MM.1S (cell line): ENCODE measurements at regions not wholly inside any gene's neighbourhood (a gene's known extent, or its start where the extent isn't known, plus 50 kb on each side); places are given as distances from the start of the nearest gene placed in this dataset.
A peak's percentile ranks its signal among the peaks of the same experiment; 100 is the strongest.

Experiments
- DNase-seq: peaks from one replicate; pipeline ENCODE4 v3.0.0-alpha.2; 2015
- H2AFZ ChIP-seq: fragments of 300-600 bp; sonication (generic); 2 replicates; pipeline ENCODE4 v1.6.0; 2016; ENCODE audit warnings: antibody characterized with exemption, low read length
- H3F3A ChIP-seq: fragments of 300-600 bp; sonication (generic); 2 replicates; pipeline ENCODE4 v1.6.1; 2016; ENCODE audit warnings: mild to moderate bottlenecking, antibody characterized with exemption, low read length, moderate library complexity, mixed read lengths; ENCODE audit not compliant: insufficient read depth
- H3K27ac ChIP-seq: fragments of 300-600 bp; sonication (generic); 2 replicates; pipeline ENCODE4 v1.5.1; 2016; ENCODE audit warnings: mild to moderate bottlenecking, low read length
- H3K27me3 ChIP-seq: fragments of 300-600 bp; sonication (generic); replicated peaks from 2 replicates; pipeline ENCODE4 v1.6.0; 2016; ENCODE audit warnings: low read length; ENCODE audit not compliant: insufficient read depth
- H3K36me3 ChIP-seq: fragments of 300-600 bp; sonication (generic); replicated peaks from 2 replicates; pipeline ENCODE4 v1.6.1; 2016; ENCODE audit warnings: mild to moderate bottlenecking, low read length, mixed read lengths; ENCODE audit not compliant: insufficient read depth
- H3K4me1 ChIP-seq: fragments of 300-600 bp; sonication (generic); 2 replicates; pipeline ENCODE4 v1.6.1; 2016; ENCODE audit warnings: low read length, mixed read lengths
- H3K4me2 ChIP-seq: fragments of 300-600 bp; sonication (generic); 2 replicates; pipeline ENCODE4 v1.6.0; 2016; ENCODE audit warnings: low read depth, low read length
- H3K4me3 ChIP-seq: fragments of 300-600 bp; sonication (generic); 2 replicates; pipeline ENCODE4 v1.5.1; 2016; ENCODE audit warnings: low read length, mixed read lengths
- H3K79me2 ChIP-seq: fragments of 300-600 bp; sonication (generic); 2 replicates; pipeline ENCODE4 v1.6.1; 2016; ENCODE audit warnings: mixed run types, low read length, mixed read lengths
- H3K9ac ChIP-seq: fragments of 300-600 bp; sonication (generic); 2 replicates; pipeline ENCODE4 v1.6.1; 2016; ENCODE audit warnings: low read length, mixed read lengths
- H3K9me2 ChIP-seq: fragments of 300-600 bp; sonication (generic); replicated peaks from 2 replicates; pipeline ENCODE4 v1.6.1; 2016; ENCODE audit warnings: mild to moderate bottlenecking, low read length, mixed read lengths; ENCODE audit not compliant: insufficient read depth
- H3K9me3 ChIP-seq: fragments of 300-600 bp; sonication (generic); replicated peaks from 2 replicates; pipeline ENCODE4 v1.6.1; 2016; ENCODE audit warnings: mild to moderate bottlenecking, low read length, mixed read lengths; ENCODE audit not compliant: insufficient read depth
- H4K20me1 ChIP-seq: fragments of 300-600 bp; sonication (generic); 2 replicates; pipeline ENCODE4 v1.6.1; 2016; ENCODE audit warnings: mild to moderate bottlenecking, low read length, moderate library complexity, mixed read lengths; ENCODE audit not compliant: insufficient read depth
- EZH2 ChIP-seq: fragments of 300-600 bp; sonication (generic); optimal IDR thresholded peaks from 2 replicates; pipeline ENCODE3; 2017; ENCODE audit warnings: low read depth, mild to moderate bottlenecking, antibody characterized with exemption, low read length, mixed read lengths
- EZH2phosphoT487 ChIP-seq: fragments of 300-600 bp; sonication (generic); IDR thresholded peaks from 2 replicates; pipeline ENCODE4 v1.6.1; 2018; ENCODE audit warnings: antibody characterized with exemption, low read length
- TF ChIP-seq, protein P1 (sequence below): fragments of 300-600 bp; sonication (generic); IDR thresholded peaks from 2 replicates; pipeline ENCODE4 v1.5.1; 2016; ENCODE audit warnings: antibody characterized with exemption, low read length, mixed read lengths

DNA sequence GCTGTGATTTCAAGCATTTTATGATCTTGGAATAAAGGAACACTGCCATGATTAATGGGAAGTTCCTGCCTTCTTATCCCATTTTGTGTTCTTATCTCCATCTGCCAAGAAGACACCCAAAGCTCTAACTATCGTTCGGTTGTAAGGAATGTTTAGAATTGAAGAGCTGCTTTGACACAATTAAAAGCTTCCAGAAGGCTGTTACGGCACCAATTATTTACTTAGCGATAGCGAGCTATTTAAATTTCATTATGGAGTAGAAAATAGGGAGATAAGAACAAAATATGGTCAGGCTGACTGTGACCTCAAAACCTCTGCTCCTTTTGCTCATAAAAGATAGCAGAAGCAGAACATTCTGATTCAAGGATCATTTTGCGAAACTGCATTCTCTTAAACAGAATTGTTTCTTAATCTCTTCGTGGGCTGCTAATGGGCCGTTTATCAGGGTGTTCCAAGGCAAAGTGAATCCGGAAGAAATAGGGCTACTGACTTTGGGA, 101.6 kb downstream of the SLC4A3 start:
- H4K20me1 ChIP-seq: no peaks in the 10 kb centered on the region
- H3K27me3 ChIP-seq: no peaks in the 10 kb centered on the region
- no peaks in the 10 kb centered on the region for H3K79me2 ChIP-seq
- TF ChIP-seq EZH2phosphoT487 (no peak), EZH2 (no peak)
- TF ChIP-seq, protein P1, sequence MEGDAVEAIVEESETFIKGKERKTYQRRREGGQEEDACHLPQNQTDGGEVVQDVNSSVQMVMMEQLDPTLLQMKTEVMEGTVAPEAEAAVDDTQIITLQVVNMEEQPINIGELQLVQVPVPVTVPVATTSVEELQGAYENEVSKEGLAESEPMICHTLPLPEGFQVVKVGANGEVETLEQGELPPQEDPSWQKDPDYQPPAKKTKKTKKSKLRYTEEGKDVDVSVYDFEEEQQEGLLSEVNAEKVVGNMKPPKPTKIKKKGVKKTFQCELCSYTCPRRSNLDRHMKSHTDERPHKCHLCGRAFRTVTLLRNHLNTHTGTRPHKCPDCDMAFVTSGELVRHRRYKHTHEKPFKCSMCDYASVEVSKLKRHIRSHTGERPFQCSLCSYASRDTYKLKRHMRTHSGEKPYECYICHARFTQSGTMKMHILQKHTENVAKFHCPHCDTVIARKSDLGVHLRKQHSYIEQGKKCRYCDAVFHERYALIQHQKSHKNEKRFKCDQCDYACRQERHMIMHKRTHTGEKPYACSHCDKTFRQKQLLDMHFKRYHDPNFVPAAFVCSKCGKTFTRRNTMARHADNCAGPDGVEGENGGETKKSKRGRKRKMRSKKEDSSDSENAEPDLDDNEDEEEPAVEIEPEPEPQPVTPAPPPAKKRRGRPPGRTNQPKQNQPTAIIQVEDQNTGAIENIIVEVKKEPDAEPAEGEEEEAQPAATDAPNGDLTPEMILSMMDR: no peak
- no peak overlapping the region for H3K4me2 ChIP-seq
- H3K36me3 ChIP-seq: no peaks in the 10 kb centered on the region
- no peaks in the 10 kb centered on the region for H3F3A ChIP-seq
- H2AFZ ChIP-seq: no peak overlapping the region
- H3K9ac ChIP-seq: no peak overlapping the region
- no peaks in the 10 kb centered on the region for H3K9me2 ChIP-seq
- DNase-seq: no peak
- no peak overlapping the region for H3K27ac ChIP-seq
- H3K4me3 ChIP-seq: no peak overlapping the region
- no peaks in the 10 kb centered on the region for H3K4me1 ChIP-seq
- H3K9me3 ChIP-seq: no peaks in the 10 kb centered on the region

DNA sequence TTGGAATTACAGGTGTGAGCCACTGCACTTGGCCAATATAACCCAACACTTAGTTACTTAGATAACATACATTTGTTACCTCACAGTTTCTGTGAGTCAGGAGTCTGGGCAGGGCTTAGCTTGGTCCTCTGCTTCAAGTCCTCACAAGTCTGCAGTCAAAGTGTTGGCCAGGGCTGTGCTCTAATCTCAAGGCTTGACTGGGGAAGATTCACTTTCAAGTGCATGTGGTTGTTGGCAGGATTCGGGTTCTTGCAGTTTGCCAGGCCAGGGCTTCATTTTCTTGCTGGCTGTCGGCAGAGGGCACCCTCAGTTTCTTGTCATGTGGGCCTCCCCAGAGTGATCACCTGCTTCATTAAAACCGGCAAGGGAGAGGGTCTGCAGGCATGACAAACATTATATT, 103.7 kb downstream of the SLC4A3 start:
- no peak overlapping the region for H3K4me3 ChIP-seq
- no peaks in the 10 kb centered on the region for H3K9me3 ChIP-seq
- H3K9ac ChIP-seq: no peak overlapping the region
- H3F3A ChIP-seq: no peaks in the 10 kb centered on the region
- no peak for DNase-seq
- H3K4me2 ChIP-seq: no peak overlapping the region
- TF ChIP-seq, protein P1: peak; percentile 7; the same call in 1 of the 2 replicates
- TF ChIP-seq EZH2: no peak
- no peaks in the 10 kb centered on the region for H3K27me3 ChIP-seq
- no peaks in the 10 kb centered on the region for H3K79me2 ChIP-seq
- H2AFZ ChIP-seq: no peak overlapping the region
- no peaks in the 10 kb centered on the region for H3K36me3 ChIP-seq
- no peaks in the 10 kb centered on the region for H4K20me1 ChIP-seq
- H3K27ac ChIP-seq: no peak overlapping the region
- no peaks in the 10 kb centered on the region for H3K9me2 ChIP-seq
- H3K4me1 ChIP-seq: no peaks in the 10 kb centered on the region

DNA sequence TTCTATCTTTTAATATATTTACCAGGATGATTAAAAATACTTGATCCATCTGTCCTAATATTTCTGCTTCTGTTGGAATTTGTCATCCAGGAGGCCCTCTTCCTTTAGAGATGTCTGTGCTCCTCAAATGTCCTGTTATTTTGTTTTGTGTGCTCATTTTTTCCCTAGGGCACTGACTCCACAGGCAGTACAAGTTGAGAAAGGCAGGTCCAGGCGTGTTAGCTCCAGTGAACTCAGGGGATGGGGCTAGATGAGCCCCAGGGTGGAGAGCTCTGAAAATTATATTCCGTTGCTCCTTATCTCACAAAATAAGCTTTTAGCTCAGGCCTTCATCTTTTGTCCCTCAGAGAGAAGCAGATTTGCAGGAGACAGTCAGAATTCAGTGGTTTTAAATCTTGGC, 105.7 kb downstream of the SLC4A3 start:
- H3K79me2 ChIP-seq: no peaks in the 10 kb centered on the region
- no peaks in the 10 kb centered on the region for H3K9me2 ChIP-seq
- H4K20me1 ChIP-seq: no peaks in the 10 kb centered on the region
- DNase-seq: no peak
- TF ChIP-seq EZH2: no peak
- TF ChIP-seq, protein P1: no peak
- no peak for TF ChIP-seq EZH2phosphoT487
- H3F3A ChIP-seq: no peaks in the 10 kb centered on the region
- no peak overlapping the region for H3K9ac ChIP-seq
- no peaks in the 10 kb centered on the region for H3K36me3 ChIP-seq
- H3K4me3 ChIP-seq: no peak overlapping the region
- H3K27ac ChIP-seq: no peak overlapping the region
- H3K4me2 ChIP-seq: no peak overlapping the region
- no peaks in the 10 kb centered on the region for H3K4me1 ChIP-seq
- no peaks in the 10 kb centered on the region for H3K27me3 ChIP-seq
- H3K9me3 ChIP-seq: no peaks in the 10 kb centered on the region
- H2AFZ ChIP-seq: no peak overlapping the region

DNA sequence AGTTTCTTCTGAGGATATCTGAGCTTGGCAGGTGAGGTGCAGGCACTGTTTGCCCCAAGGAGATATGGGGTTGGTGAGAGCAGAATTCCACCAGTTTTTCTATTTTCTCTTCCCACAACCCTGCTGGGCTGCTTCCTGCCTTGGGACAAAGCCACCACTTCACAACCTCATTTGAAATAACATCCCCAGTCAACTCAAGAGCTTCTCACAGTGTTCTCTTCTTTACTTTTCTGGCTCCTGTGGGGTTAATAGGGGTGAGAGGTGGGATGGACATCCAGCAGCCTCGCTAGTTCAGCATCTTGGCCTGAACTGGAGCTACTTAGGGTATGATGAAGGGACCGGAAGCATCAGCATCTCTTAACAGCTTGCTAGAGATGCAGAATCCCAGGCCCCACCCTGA, 106.3 kb downstream of the SLC4A3 start:
- Histone ChIP-seq H3K27me3 (no peaks in the 10 kb centered on the region), H3K4me2 (no peak overlapping the region), H3K4me3 (no peak overlapping the region), H3F3A (no peaks in the 10 kb centered on the region), H3K4me1 (no peaks in the 10 kb centered on the region), H3K79me2 (no peaks in the 10 kb centered on the region), H4K20me1 (no peaks in the 10 kb centered on the region), H3K9me2 (no peaks in the 10 kb centered on the region), H3K36me3 (no peaks in the 10 kb centered on the region), H3K27ac (no peak overlapping the region), H3K9ac (no peak overlapping the region), H2AFZ (no peak overlapping the region), H3K9me3 (no peaks in the 10 kb centered on the region)
- TF ChIP-seq EZH2phosphoT487: no peak
- TF ChIP-seq, protein P1: no peak
- TF ChIP-seq EZH2: no peak
- no peak for DNase-seq
